ENCODE measurements at regions not wholly inside any gene's neighbourhood (a gene's known extent, or its start where the extent isn't known, plus 50 kb on each side); places are given as distances from the start of the nearest gene placed in this dataset.

DNA sequence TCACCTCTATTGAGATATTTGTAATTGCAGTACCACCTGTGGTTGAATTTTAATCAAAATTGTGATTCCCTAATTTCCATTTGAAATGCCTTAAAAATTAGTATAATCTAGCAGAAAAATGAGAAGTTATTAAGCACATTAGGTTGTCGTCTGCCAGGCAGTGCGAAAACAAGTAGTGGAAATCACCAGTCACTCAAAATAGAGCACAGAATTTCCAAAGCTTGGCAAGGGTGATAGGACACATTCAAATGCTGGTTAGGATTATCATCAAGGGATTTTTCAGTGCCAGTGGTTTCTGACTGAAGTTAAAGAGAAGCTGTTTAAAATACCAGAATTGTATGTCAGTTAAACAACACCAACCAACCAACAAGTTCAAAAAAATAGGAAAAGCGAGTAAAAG, 97.8 kb downstream of the PLK2 start:
- Histone ChIP-seq H3K27me3 (ENCODE audit: control insufficient read depth in 1 of 2, insufficient read depth in 2 of 2, low read length in 1 of 2) (no peaks in the 10 kb centered on the region), H3K4me1 (ENCODE audit: control insufficient read depth in 1 of 2, insufficient read depth in 2 of 2, low read length in 2 of 2) (no peaks in the 10 kb centered on the region), H3K36me3 (ENCODE audit: control insufficient read depth in 1 of 2, insufficient read depth in 2 of 2, low read length in 1 of 2) (no peaks in the 10 kb centered on the region), H3K9me3 (ENCODE audit: control insufficient read depth, low read length) (no peaks in the 10 kb centered on the region), H3K4me3 (ENCODE audit: low read length in 2 of 2) (no peak overlapping the region), H3K27ac (ENCODE audit: low read depth in 1 of 2, low read length in 2 of 2) (no peak overlapping the region)
- 65 to 72% methylated on average over 3 of the region's 3 CpGs for WGBS, 2 donors
- ATAC-seq (ENCODE audit: low FRiP score) (no peak), DNase-seq (no peak)
- intact Hi-C loops (cut with DNase I), result no loop called here

DNA sequence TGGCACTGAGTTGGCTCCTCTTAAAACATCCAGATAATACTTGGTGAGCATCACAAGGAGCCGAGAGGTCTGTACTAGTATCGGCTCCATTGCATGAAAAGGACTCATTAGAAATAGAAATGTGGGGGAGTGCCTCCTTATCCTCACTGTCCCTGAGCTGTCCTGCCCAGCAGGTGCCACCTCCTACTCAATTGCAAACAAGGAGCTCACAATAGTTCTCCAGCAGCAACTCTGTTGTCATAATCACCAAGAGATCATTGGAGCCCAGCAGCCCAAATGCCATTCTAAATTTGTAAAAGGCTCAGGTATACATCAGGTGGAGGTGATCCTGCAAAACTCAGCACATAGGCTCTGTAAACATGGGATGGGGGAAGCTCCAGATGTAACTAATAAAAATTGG, 99.1 kb downstream of the PLK2 start:
- Histone ChIP-seq H3K27ac (ENCODE audit: low read depth in 1 of 2, low read length in 2 of 2) (no peak overlapping the region), H3K4me1 (ENCODE audit: control insufficient read depth in 1 of 2, insufficient read depth in 2 of 2, low read length in 2 of 2) (no peaks in the 10 kb centered on the region), H3K9me3 (ENCODE audit: control insufficient read depth, low read length) (no peaks in the 10 kb centered on the region), H3K27me3 (ENCODE audit: control insufficient read depth in 1 of 2, insufficient read depth in 2 of 2, low read length in 1 of 2) (no peaks in the 10 kb centered on the region), H3K36me3 (ENCODE audit: control insufficient read depth in 1 of 2, insufficient read depth in 2 of 2, low read length in 1 of 2) (no peaks in the 10 kb centered on the region), H3K4me3 (ENCODE audit: low read length in 2 of 2) (no peak overlapping the region)
- WGBS, 2 donors, result 96% methylated on average over 2 of the region's 2 CpGs
- no peak for DNase-seq
- no peak for ATAC-seq (ENCODE audit: low FRiP score)
- intact Hi-C loops (cut with DNase I), result no loop called here

DNA sequence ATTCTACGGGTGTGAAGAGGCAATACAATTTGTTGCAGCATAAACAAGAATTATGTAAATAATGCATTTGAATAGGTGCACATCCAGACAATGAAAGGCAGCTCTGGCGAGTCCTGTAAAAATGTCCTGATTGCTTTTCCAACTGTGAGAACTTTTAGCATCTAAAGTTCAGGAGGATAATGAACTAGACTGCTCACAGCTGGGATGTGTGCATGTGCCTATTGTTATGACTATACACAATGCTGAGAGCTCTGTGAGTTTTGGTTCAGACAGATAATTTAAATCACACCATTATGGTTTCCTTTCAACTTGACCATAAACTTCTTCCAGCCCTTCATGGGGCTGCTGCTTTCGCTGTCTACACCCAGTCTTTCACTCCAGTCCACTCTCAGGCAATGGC, 99.9 kb downstream of the PLK2 start:
- WGBS, 2 donors, result 66 to 68% methylated on average over 3 of the region's 3 CpGs
- Histone ChIP-seq H3K27ac (ENCODE audit: low read depth in 1 of 2, low read length in 2 of 2) (no peak overlapping the region), H3K4me3 (ENCODE audit: low read length in 2 of 2) (no peak overlapping the region), H3K9me3 (ENCODE audit: control insufficient read depth, low read length) (no peaks in the 10 kb centered on the region), H3K27me3 (ENCODE audit: control insufficient read depth in 1 of 2, insufficient read depth in 2 of 2, low read length in 1 of 2) (no peaks in the 10 kb centered on the region), H3K4me1 (ENCODE audit: control insufficient read depth in 1 of 2, insufficient read depth in 2 of 2, low read length in 2 of 2) (no peaks in the 10 kb centered on the region), H3K36me3 (ENCODE audit: control insufficient read depth in 1 of 2, insufficient read depth in 2 of 2, low read length in 1 of 2) (no peaks in the 10 kb centered on the region)
- intact Hi-C loops (cut with DNase I), result no loop called here
- DNase-seq, result no peak
- no peak for ATAC-seq (ENCODE audit: low FRiP score)

DNA sequence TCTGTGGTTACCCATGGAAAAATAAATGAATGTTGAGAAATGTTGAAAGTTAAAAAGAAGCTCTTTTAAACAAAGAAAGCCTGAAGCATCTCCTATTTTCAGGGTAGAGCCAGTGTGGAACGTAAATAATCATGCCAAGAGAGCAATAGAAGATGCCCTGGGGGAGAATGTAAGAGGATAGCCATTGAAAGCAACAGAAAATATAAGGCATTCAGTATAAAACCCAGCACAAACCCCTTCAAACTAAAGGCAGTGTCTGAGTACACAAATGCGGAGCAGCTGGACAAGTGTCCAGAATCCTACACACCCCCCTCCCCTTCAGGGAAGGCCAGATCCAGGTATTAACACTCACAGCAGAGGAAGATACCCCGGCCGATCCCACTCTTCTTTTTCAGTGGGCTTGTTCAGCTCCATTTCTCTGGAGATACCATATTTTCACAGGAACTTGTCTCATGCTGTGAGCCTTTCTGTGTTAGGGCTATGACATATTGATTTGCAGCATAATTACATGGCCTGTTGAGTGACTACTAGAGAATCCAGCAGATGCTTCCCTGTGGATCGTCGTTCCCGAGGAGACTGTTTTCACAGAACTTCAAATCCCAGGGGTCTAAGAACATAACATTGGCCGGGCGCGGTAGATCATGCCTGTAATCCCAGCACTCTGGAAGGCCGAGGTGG, 101.2 kb downstream of the PLK2 start:
- ATAC-seq (ENCODE audit: low FRiP score), result no peak
- Histone ChIP-seq H3K27me3 (ENCODE audit: control insufficient read depth in 1 of 2, insufficient read depth in 2 of 2, low read length in 1 of 2) (no peaks in the 10 kb centered on the region), H3K4me3 (ENCODE audit: low read length in 2 of 2) (no peak overlapping the region), H3K36me3 (ENCODE audit: control insufficient read depth in 1 of 2, insufficient read depth in 2 of 2, low read length in 1 of 2) (no peaks in the 10 kb centered on the region), H3K4me1 (ENCODE audit: control insufficient read depth in 1 of 2, insufficient read depth in 2 of 2, low read length in 2 of 2) (no peaks in the 10 kb centered on the region), H3K27ac (ENCODE audit: low read depth in 1 of 2, low read length in 2 of 2) (no peak overlapping the region), H3K9me3 (ENCODE audit: control insufficient read depth, low read length) (no peaks in the 10 kb centered on the region)
- WGBS, 2 donors, result 73 to 77% methylated on average over 11 of the region's 11 CpGs
- no peak for DNase-seq
- intact Hi-C loops (cut with DNase I), result no loop called here

DNA sequence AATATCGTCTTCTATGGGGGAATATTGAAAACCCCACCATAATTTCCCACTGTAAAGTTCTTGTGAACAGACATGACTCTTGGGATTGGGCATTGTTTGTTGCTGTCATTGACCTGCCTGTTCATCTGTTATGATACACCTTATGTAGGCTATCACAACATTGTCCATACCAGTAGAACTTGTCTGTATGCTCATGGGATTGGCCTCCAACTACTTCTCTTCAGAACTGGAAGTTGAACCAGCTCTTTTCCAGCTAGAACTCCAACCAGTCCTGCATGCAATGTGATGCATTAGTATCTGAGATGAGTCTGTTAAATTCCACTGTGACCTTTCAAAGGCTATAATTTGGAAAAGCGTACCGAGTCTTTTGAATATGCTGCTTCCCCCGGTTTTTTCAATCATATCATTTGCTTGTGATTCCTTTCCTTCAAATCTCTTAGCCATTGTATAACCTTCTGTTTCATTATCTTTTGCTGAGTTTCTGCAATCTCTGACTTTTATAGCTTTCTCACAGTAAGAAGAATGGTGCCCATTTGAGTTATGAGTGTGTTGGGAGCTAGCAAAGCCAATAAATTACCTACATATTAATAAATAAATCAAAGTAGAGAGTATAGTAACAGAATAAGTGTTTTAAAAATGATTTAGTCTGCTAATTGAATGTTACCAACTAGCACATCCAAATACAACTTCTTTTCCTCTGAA, 101.9 kb downstream of the PLK2 start:
- H3K27me3 ChIP-seq (ENCODE audit: control insufficient read depth in 1 of 2, insufficient read depth in 2 of 2, low read length in 1 of 2), result no peaks in the 10 kb centered on the region
- intact Hi-C loops (cut with DNase I), result no loop called here
- H3K36me3 ChIP-seq (ENCODE audit: control insufficient read depth in 1 of 2, insufficient read depth in 2 of 2, low read length in 1 of 2), result no peaks in the 10 kb centered on the region
- no peaks in the 10 kb centered on the region for H3K9me3 ChIP-seq (ENCODE audit: control insufficient read depth, low read length)
- 93 to 95% methylated on average over 4 of the region's 4 CpGs for WGBS, 2 donors
- no peak overlapping the region for H3K27ac ChIP-seq (ENCODE audit: low read depth in 1 of 2, low read length in 2 of 2)
- no peak for DNase-seq
- H3K4me1 ChIP-seq (ENCODE audit: control insufficient read depth in 1 of 2, insufficient read depth in 2 of 2, low read length in 2 of 2), result no peaks in the 10 kb centered on the region
- H3K4me3 ChIP-seq (ENCODE audit: low read length in 2 of 2), result no peak overlapping the region
- no peak for ATAC-seq (ENCODE audit: low FRiP score)

DNA sequence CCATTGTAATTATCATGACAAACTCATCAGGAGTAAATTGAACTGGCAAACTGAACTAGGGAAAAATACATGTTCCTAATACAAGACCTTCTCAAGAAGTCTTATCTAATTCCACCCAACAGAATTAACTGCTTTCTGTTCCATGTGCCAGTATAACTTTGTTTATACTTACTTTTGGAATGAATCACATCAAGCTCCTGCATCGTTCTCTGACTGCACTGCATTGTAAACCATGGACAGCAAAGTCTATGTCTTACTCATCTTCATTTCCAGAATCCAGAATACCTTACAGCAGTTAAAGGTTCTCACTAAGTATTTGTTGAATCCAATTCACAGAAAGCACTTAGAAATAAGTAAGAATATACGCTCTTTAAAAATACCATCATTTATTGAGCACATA, 102.8 kb downstream of the PLK2 start:
- intact Hi-C loops (cut with DNase I), result no loop called here
- H3K27ac ChIP-seq (ENCODE audit: low read depth in 1 of 2, low read length in 2 of 2), result no peak overlapping the region
- H3K4me3 ChIP-seq (ENCODE audit: low read length in 2 of 2), result no peak overlapping the region
- no peaks in the 10 kb centered on the region for H3K4me1 ChIP-seq (ENCODE audit: control insufficient read depth in 1 of 2, insufficient read depth in 2 of 2, low read length in 2 of 2)
- no peaks in the 10 kb centered on the region for H3K36me3 ChIP-seq (ENCODE audit: control insufficient read depth in 1 of 2, insufficient read depth in 2 of 2, low read length in 1 of 2)
- no peaks in the 10 kb centered on the region for H3K27me3 ChIP-seq (ENCODE audit: control insufficient read depth in 1 of 2, insufficient read depth in 2 of 2, low read length in 1 of 2)
- no peaks in the 10 kb centered on the region for H3K9me3 ChIP-seq (ENCODE audit: control insufficient read depth, low read length)
- DNase-seq (no peak), ATAC-seq (ENCODE audit: low FRiP score) (no peak)
- 74 to 77% methylated on average over 2 of the region's 2 CpGs for WGBS, 2 donors

DNA sequence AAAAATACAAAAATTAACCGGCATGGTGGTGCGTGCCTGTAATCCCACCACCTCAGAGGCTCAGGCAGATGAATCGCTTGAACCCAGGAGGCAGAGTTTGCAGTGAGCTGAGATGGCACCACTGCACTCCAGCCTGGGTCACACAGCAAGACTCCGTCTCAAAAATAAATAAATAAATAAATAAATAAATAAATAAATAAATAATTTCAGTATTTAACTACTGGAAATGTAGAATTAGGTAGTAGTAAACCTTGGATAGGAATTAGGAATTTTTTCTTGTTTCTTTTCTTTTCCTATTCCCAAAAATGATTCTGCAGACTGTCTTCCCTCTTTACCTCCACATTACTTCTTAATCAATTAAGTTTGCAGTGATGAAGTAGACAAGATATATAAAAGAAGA, 103.2 kb downstream of the PLK2 start:
- 97 to 98% methylated on average over 4 of the region's 4 CpGs for WGBS, 2 donors
- DNase-seq, result no peak

DNA sequence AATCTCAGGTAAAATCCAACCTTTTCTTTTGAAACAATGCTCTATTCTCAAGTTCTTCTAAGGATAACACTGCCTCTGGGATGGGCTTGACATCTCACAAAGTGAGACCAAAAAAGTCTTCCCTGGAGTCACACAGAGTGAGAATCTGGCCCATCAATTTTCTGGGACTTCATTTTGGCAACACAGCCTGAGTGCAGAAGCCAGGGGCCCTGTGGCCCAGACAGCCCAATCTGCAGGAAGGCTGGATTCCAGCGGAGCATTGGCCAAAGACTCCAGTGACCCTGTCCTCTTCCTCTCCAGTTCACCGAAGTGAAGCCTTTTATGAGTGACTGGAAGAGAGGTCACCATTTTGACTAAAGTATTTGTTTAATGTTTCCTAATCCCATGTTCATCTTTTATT, 105.1 kb downstream of the PLK2 start:
- no peak overlapping the region for H3K4me3 ChIP-seq (ENCODE audit: low read length in 2 of 2)
- H3K4me1 ChIP-seq (ENCODE audit: control insufficient read depth in 1 of 2, insufficient read depth in 2 of 2, low read length in 2 of 2), result no peaks in the 10 kb centered on the region
- ATAC-seq (ENCODE audit: low FRiP score) (no peak), DNase-seq (no peak)
- 72 to 76% methylated on average over 2 of the region's 2 CpGs for WGBS, 2 donors
- H3K27me3 ChIP-seq (ENCODE audit: control insufficient read depth in 1 of 2, insufficient read depth in 2 of 2, low read length in 1 of 2), result no peaks in the 10 kb centered on the region
- peaks cover 0 to 2% of the 10 kb centered on the region in 2 donors for H3K36me3 ChIP-seq (ENCODE audit: control insufficient read depth in 1 of 2, insufficient read depth in 2 of 2, low read length in 1 of 2)
- no peak overlapping the region for H3K27ac ChIP-seq (ENCODE audit: low read depth in 1 of 2, low read length in 2 of 2)
- intact Hi-C loops (cut with DNase I), result no loop called here
- H3K9me3 ChIP-seq (ENCODE audit: control insufficient read depth, low read length), result no peaks in the 10 kb centered on the region

More for the DNA sequence above, 103.2 kb downstream of the PLK2 start:
- H3K4me1 ChIP-seq (ENCODE audit: control insufficient read depth in 1 of 2, insufficient read depth in 2 of 2, low read length in 2 of 2), result no peaks in the 10 kb centered on the region
- no peak for ATAC-seq (ENCODE audit: low FRiP score)
- H3K27me3 ChIP-seq (ENCODE audit: control insufficient read depth in 1 of 2, insufficient read depth in 2 of 2, low read length in 1 of 2), result no peaks in the 10 kb centered on the region
- intact Hi-C loops (cut with DNase I), result no loop called here
- H3K4me3 ChIP-seq (ENCODE audit: low read length in 2 of 2), result no peak overlapping the region
- H3K9me3 ChIP-seq (ENCODE audit: control insufficient read depth, low read length), result no peaks in the 10 kb centered on the region
- no peaks in the 10 kb centered on the region for H3K36me3 ChIP-seq (ENCODE audit: control insufficient read depth in 1 of 2, insufficient read depth in 2 of 2, low read length in 1 of 2)
- H3K27ac ChIP-seq (ENCODE audit: low read depth in 1 of 2, low read length in 2 of 2), result no peak overlapping the region

DNA sequence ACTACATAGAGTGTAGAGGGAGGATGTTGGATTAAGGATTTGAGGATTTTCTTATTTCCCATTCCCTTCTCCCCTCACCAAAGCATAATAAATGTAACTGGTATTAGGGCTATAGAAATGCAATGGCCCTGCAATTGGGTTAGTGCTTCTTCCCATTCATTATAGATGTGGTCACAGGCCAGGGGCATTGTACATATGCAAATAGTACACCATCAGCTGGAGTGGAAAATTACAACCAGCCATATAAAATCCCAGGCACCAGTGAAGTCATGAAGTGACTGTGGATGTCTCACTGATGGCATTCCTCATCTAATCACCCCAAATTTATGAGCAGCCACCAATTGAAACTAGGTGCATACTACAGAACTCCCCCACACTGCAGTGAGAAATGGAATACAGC, 105.9 kb downstream of the PLK2 start:
- intact Hi-C loops (cut with DNase I), result no loop called here
- H3K9me3 ChIP-seq (ENCODE audit: control insufficient read depth, low read length), result no peaks in the 10 kb centered on the region
- no peak overlapping the region for H3K27ac ChIP-seq (ENCODE audit: low read depth in 1 of 2, low read length in 2 of 2)
- H3K4me3 ChIP-seq (ENCODE audit: low read length in 2 of 2), result no peak overlapping the region
- DNase-seq, result no peak
- peaks cover 0 to 2% of the 10 kb centered on the region in 2 donors for H3K36me3 ChIP-seq (ENCODE audit: control insufficient read depth in 1 of 2, insufficient read depth in 2 of 2, low read length in 1 of 2)
- no peak for ATAC-seq (ENCODE audit: low FRiP score)
- H3K27me3 ChIP-seq (ENCODE audit: control insufficient read depth in 1 of 2, insufficient read depth in 2 of 2, low read length in 1 of 2), result no peaks in the 10 kb centered on the region
- no peaks in the 10 kb centered on the region for H3K4me1 ChIP-seq (ENCODE audit: control insufficient read depth in 1 of 2, insufficient read depth in 2 of 2, low read length in 2 of 2)

Data from aorta (tissue), 5 donors.